OCI-M2 (cell line): ENCODE measurements at regions not wholly inside any gene's neighbourhood (a gene's known extent, or its start where the extent isn't known, plus 50 kb on each side); places are given as distances from the start of the nearest gene placed in this dataset.

Experiments used
- DNase-seq: peaks from one replicate; lab custom pipeline; 2025; ENCODE audit not compliant: unreplicated experiment; lab: John Stamatoyannopoulos, UW

- DNase-seq: no peak
These were observed 115.8 kb downstream of the BCOR start for GRCh38 chrX:39981946-39982345.

GRCh38 chrX:39982948-39983347 lies 114.8 kb downstream of the BCOR start:
- no peak for DNase-seq

- no peak for DNase-seq
These were observed 114.0 kb downstream of the BCOR start for GRCh38 chrX:39983715-39984114.

- no peak for DNase-seq
These were observed 113.4 kb downstream of the BCOR start for GRCh38 chrX:39984191-39984956.

GRCh38 chrX:39985071-39985470 lies 112.7 kb downstream of the BCOR start:
- DNase-seq: no peak

- DNase-seq: no peak
These were observed 112.2 kb downstream of the BCOR start for GRCh38 chrX:39985551-39985950.

- no peak for DNase-seq
These were observed 109.3 kb downstream of the BCOR start for GRCh38 chrX:39988496-39988895.

- no peak for DNase-seq
These were observed 107.4 kb downstream of the BCOR start for GRCh38 chrX:39990388-39990787.

GRCh38 chrX:39992300-39992699 lies 105.5 kb downstream of the BCOR start:
- DNase-seq: no peak

- DNase-seq: no peak
These were observed 102.3 kb downstream of the BCOR start for GRCh38 chrX:39995457-39995856.

GRCh38 chrX:39996536-39996935 lies 101.2 kb downstream of the BCOR start:
- DNase-seq: no peak

- no peak for DNase-seq
These were observed 98.9 kb downstream of the BCOR start for GRCh38 chrX:39998636-39999406.
